ENCODE measurements at regions not wholly inside any gene's neighbourhood (a gene's known extent, or its start where the extent isn't known, plus 50 kb on each side); places are given as distances from the start of the nearest gene placed in this dataset.

- Histone ChIP-seq H3K4me2 (ENCODE audit: insufficient read depth in 1 of 2, low read depth in 2 of 2, low read length in 2 of 2) (no peak overlapping the region), H3K4me1 (replicated peaks in 1 of 4; ENCODE audit: control insufficient read depth in 3 of 4, insufficient read depth in 4 of 4, low read length in 3 of 4) (no peaks in the 10 kb centered on the region), H2BK12ac (ENCODE audit: low read depth, low read length) (no peak overlapping the region), H2BK120ac (replicated peaks; ENCODE audit: low read depth, low read length) (no peak overlapping the region), H2BK15ac (ENCODE audit: low read length) (no peak overlapping the region), H2BK20ac (ENCODE audit: low read length) (no peak overlapping the region), H3K27ac (ENCODE audit: low read depth, low read length) (no peak overlapping the region), H3K23ac (ENCODE audit: insufficient read length) (no peak overlapping the region), H2AFZ (ENCODE audit: low read length) (no peak overlapping the region), H3K23me2 (ENCODE audit: low read depth, low read length) (no peaks in the 10 kb centered on the region), H4K5ac (ENCODE audit: insufficient read length, low read depth, low read length) (no peak overlapping the region), H4K8ac (ENCODE audit: extremely low read depth, insufficient read depth, low read length) (no peak overlapping the region), H3K9me3 (ENCODE audit: insufficient read depth in 2 of 2, low read depth in 1 of 2, low read length in 1 of 2) (no peaks in the 10 kb centered on the region), H3K56ac (replicated peaks; ENCODE audit: insufficient read length, low read depth, low read length) (no peak overlapping the region), H3K14ac (ENCODE audit: insufficient read length) (no peak overlapping the region), H4K20me1 (replicated peaks in 1 of 2; ENCODE audit: control insufficient read depth in 1 of 2, insufficient read depth in 2 of 2, low read length in 2 of 2) (peaks cover 0 to 1% of the 10 kb centered on the region in 2 experiments), H2AK5ac (ENCODE audit: low read depth, low read length) (no peak overlapping the region), H3K4ac (replicated peaks; ENCODE audit: insufficient read length, low read depth, low read length) (no peak overlapping the region), H3K27me3 (replicated peaks in 1 of 4; ENCODE audit: control insufficient read depth in 3 of 4, extremely low read depth in 1 of 4, insufficient read depth in 3 of 4, low read length in 3 of 4) (no peaks in the 10 kb centered on the region), H2BK5ac (ENCODE audit: low read depth, low read length) (no peak overlapping the region), H3K18ac (ENCODE audit: extremely low read depth, low read length) (no peak overlapping the region), H3K79me1 (ENCODE audit: low read depth, low read length) (no peaks in the 10 kb centered on the region; the same call in 1 of the 2 replicates), H3K36me3 (ENCODE audit: control insufficient read depth in 2 of 4, insufficient read depth in 4 of 4, low read length in 3 of 4) (peaks cover 3 to 38% (median 20%) of the 10 kb centered on the region in 4 experiments; a peak in 6 of 8 replicates), H3K4me3 (ENCODE audit: extremely low read depth in 1 of 4, insufficient read depth in 2 of 4, low read depth in 3 of 4, low read length in 4 of 4) (no peak overlapping the region), H3K9ac (replicated peaks in 1 of 4; ENCODE audit: extremely low read depth in 1 of 4, low read depth in 3 of 4, low read length in 3 of 4) (no peak overlapping the region), H4K91ac (replicated peaks; ENCODE audit: insufficient read length, low read length) (no peak overlapping the region), H3K79me2 (ENCODE audit: control insufficient read depth in 1 of 2, insufficient read depth in 2 of 2, low read length in 2 of 2) (no peaks in the 10 kb centered on the region)
- DNase-seq (ENCODE audit: low read depth in 1 of 2, low spot score in 2 of 2) = no peak
- ChIA-PET CTCF (ENCODE audit: partially characterized antibody) (interaction anchor here (1.0 kb wide), 1 partner anchor 369 kb away, joined by 3 read pairs; no protein-coding TSS in a partner anchor), POLR2A (ENCODE audit: partially characterized antibody) (interaction anchor here (1.5 kb wide), 1 partner anchor 11 kb away, joined by 4 read pairs; no protein-coding TSS in a partner anchor)
- FAIRE-seq = no peak
- TF ChIP-seq SP1 (IDR thresholded peaks at IDR 0.05; ENCODE audit: low read depth, low read length) = no peak
- no peak for TF ChIP-seq CTCF (IDR thresholded peaks at IDR 0.05; ENCODE audit: control extremely low read depth in 1 of 3, insufficient read depth in 1 of 3, low read depth in 1 of 3, low read length in 3 of 3)
- TF ChIP-seq CREB1 (IDR thresholded peaks at IDR 0.05) = no peak
- no peak for TF ChIP-seq SAP30 (IDR thresholded peaks at IDR 0.05; ENCODE audit: insufficient read depth, insufficient replicate concordance, low read length)
- no peak for TF ChIP-seq MAX (IDR thresholded peaks at IDR 0.05)
- no peak for TF ChIP-seq CHD2 (IDR thresholded peaks at IDR 0.05; ENCODE audit: low read length)
- TF ChIP-seq TAF1 (IDR thresholded peaks at IDR 0.05; ENCODE audit: low read depth, low read length) = no peak
- TF ChIP-seq RBBP5 (IDR thresholded peaks at IDR 0.05; ENCODE audit: borderline replicate concordance, low read depth, low read length) = no peak
- TF ChIP-seq BRCA1 (IDR thresholded peaks at IDR 0.05; ENCODE audit: low read depth, low read length) = no peak
- TF ChIP-seq POLR2A (IDR thresholded peaks at IDR 0.05; ENCODE audit: control extremely low read depth in 1 of 2, low read depth in 2 of 2, low read length in 2 of 2) = no peak
- TF ChIP-seq EGR1 (IDR thresholded peaks at IDR 0.05; ENCODE audit: borderline replicate concordance, low read depth, low read length) = no peak
- TF ChIP-seq GTF2F1 (IDR thresholded peaks at IDR 0.05; ENCODE audit: borderline replicate concordance, low read depth, low read length) = no peak
- no peak for TF ChIP-seq KDM4A (IDR thresholded peaks at IDR 0.05; ENCODE audit: low read depth, low read length, severe bottlenecking)
- TF ChIP-seq NANOG (IDR thresholded peaks at IDR 0.05; ENCODE audit: insufficient read depth, low read depth, low read length, poor library complexity, severe bottlenecking) = no peak
Observed at GRCh38 chr1:232153652-232154051, 476.3 kb downstream of the SIPA1L2 start.

Measured in H1 (cell line).